GM18868 (cell line): ENCODE measurements at regions not wholly inside any gene's neighbourhood (a gene's known extent, or its start where the extent isn't known, plus 50 kb on each side); places are given as distances from the start of the nearest gene placed in this dataset.
"Not testable (repeated sequence)": the region's sequence is repeated elsewhere in the genome, so short reads cannot be mapped to it uniquely, and the experiment has no call there.

Source experiments
- ATAC-seq: cut with Tn5 transposase; IDR thresholded peaks from one replicate; pipeline ENCODE4 v1.9.1; 2021; ENCODE audit warnings: mild to moderate bottlenecking, moderate library complexity; ENCODE audit not compliant: unreplicated experiment

DNA sequence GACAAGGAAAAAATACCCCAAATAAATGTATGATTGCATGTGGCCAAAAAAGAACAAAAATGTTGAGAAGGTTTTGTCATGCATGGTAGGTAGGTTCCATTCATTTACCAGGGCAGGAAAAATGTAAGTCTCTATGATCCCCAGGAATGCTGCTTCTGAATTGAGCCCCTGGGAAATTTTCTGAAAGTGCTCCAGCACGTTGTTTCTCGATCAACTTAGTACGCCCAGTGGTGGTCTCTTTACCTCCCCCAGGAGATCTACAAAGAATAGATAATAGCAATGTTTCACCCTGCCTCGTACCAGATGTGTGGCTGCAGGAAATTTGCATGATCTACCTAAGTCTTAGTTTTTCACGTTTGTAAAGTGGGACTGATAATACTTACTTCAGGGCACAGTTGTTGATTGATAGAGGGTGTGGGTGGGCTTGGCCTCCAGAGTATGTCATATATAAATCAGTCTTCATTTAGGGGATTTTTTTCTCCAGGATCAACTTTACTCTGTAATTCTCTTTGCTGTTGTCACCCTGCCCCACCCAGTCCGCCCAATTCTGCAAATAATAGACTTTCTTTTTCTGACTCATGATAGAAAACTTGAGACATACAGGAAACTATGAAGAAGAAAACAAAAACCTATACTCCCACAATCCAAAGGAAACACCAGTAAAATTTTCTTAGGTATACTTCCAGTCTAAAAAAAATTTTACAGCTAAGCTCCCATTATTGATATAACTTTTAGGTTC is 462.0 kb upstream of the RUNX1 start:
- ATAC-seq, result no peak

DNA sequence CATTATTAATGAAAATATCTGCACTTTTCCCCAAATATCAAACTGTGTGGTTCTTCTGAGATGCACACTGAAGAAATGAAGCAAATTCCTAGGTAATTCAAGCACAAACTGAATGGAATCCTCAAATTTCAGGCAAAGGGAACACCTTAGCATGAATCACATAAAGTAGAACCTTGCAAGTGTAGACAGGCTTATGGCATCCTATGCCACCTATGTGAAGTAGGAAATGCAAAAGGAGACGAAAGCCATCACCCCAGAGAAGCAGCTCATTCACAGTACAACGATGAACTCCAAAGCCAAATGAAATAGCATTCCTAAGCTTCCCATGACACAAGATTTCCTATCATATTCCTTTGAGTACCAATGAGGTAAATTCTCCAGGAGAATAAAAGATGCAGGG is 461.2 kb upstream of the RUNX1 start:
- no peak for ATAC-seq

GRCh38 chr21:35509001-35509704 is 460.1 kb upstream of the RUNX1 start:
- no peak for ATAC-seq

GRCh38 chr21:35508139-35508888 is 459.2 kb upstream of the RUNX1 start:
- ATAC-seq, result no peak

DNA sequence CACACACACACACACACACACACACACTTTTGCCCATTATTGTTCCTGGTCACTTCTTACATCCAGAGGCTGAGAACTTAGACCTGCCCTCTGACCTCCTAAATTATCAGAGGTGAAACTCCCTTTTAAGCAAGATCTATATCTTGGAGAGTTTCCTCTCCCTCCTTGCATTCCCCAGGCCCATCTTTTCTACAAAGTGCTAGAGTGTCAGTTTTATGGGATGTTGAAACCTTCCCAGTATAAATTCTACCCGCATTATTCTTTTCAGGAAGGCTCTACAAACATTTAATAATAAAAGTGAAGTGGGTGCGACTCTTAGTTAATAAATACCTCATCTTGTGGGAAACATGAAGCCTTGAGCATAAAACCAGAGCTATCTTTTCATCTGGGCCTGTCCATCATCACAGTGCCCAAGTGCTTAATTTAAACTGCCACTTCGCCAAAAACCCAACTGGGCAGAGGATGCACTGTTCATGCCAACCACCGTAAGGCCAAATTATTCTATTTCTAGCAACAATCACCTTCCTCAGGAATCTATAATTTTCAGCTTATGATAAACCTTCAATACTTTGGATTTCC is 458.2 kb upstream of the RUNX1 start:
- no peak for ATAC-seq

GRCh38 chr21:35506771-35507170 is 457.7 kb upstream of the RUNX1 start:
- no peak for ATAC-seq

DNA sequence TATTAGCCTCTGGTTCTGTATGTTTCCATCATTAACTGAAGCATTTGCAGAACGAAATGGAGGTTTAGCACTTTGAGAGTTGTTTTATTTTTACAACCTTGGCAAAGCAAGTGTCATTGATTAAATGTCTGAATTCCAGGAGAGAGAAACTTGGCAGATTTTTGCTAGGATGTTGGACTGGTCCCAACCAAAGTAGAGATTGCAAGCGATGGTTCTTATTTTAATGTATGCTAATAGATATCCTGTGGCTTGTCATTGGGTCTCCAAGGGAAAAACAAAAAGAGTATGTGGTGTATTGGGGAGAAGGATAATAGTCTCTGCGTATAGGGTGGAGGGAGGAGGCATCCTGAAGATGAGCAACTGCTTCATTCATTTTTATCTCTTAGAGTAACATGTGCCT is 457.2 kb upstream of the RUNX1 start:
- ATAC-seq, result no peak

GRCh38 chr21:35504951-35505466 is 455.9 kb upstream of the RUNX1 start:
- no peak for ATAC-seq

DNA sequence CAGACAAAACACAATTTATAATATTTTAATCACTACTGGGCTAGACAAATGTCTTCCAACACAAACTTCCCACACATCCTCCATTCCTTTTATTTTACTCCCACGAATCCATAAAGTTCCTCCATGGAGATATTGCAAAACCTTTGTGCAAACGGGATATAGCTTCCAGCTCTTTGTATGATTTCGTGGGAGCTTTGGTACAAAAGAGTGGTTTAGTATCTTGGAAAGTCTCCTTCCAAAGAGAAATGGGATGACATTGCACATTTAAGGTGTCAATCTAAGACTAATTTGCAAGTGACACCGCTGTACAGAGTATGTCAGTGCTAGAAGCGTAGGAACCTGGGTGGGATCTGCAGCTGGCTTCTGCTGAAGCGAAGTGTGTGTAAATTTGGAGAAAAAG is 455.2 kb upstream of the RUNX1 start:
- ATAC-seq, result no peak

DNA sequence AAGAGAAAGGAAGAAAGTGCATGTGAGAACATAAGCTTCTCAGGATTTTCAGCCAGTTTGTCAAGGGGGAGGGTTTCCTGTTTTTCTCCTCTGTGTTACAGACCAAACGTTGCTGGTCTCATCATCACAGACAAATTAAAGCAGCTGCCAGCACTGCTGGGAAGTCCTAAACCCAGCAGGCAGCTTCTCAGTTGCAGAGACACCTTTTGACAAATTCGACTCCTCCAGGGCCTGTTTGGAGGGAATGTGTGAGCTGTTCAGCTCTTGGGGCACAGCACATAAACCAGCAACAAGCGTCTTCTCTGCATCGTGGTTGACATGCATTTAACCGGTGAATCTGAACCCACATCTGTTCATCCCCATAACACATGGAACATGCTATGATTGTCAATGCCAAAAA is 454.6 kb upstream of the RUNX1 start:
- no peak for ATAC-seq

DNA sequence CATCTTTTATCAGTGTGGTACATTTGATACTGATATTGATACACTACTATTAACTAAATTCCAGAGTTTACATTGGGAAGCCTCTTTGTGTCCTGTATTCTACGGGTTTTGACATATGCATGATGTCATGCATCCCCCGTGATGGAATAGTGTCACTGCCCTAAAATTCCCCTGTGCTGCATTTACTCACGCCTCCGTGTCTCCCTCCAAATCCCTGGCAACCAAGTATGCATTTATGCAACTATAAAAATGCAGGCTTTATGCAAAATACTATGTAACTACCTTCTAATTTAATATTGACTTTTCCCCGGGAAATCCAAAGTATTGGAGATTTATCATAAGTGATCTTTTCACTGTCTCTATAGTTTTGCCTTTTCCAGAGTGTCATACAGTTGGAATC is 453.7 kb upstream of the RUNX1 start:
- ATAC-seq, result no peak

DNA sequence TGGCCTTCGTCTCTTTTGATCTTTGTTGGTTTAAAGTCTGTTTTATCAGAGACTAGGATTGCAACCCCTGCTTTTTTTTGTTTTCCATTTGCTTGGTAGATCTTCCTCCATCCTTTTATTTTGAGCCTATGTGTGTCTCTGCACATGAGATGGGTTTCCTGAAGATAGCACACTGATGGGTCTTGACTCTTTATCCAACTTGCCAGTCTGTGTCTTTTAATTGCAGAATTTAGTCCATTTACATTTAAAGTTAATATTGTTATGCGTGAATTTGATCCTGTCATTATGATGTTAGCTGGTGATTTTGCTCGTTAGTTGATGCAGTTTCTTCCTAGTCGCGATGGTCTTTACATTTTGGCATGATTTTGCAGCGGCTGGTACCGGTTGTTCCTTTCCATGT is 448.4 kb upstream of the RUNX1 start:
- ATAC-seq, result not testable (repeated sequence)

DNA sequence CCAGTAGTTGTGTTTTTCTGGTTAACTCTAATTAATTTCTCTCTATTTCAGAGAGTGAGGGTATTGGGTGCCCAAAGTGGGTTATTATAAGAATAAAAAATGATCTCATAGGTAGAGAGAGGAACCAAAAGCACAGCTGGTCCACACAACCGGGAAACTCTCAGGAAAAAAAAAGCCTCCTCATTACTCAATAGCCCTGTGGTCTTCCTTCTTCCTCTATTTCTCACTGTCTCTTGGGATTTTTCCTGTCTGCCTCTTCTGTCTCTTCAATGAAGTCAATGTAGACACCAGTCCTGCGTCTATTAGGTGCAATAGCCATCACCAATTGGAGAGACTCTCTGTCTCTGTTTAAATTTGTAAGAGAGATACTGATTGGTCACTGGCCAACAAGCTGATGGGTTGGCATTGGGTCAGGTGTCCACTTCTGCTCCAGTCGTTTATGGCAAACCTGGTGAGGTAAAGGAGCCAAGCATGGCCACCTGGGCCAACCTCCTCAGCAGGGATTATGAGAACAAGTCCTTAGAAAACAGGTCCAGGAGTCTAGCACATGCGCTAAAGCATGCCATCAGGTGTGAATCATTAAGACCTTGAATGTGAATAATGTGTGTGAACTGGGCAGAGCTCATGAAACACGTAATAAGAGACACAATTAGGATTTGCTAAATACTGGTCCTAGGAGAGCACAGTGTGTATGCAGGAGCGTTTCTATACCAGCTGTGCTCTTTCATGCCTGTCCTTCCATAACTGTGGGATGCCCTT is 443.0 kb upstream of the RUNX1 start:
- ATAC-seq, result no peak

DNA sequence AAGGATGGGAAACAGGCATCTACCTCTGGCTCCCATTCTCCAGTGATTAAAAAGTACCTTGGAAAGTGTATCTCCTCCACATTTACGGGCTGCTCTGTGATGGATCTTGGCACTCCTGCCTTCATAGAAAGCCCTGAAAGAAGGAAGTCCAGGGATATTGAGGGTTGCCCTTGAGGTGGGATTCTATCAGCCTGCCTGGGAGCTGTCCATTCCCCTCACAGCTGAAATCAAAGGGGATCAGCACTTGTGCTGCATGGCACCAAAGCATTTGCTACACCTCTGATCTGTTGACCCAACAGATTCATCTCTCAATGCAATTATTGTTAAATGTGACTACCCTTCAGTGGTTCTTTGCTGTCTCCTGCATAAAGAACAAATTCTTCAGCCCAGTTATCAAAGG is 442.0 kb upstream of the RUNX1 start:
- no peak for ATAC-seq

GRCh38 chr21:35489389-35489980 is 440.4 kb upstream of the RUNX1 start:
- ATAC-seq, result no peak

GRCh38 chr21:35488946-35489345 is 439.8 kb upstream of the RUNX1 start:
- ATAC-seq, result no peak

DNA sequence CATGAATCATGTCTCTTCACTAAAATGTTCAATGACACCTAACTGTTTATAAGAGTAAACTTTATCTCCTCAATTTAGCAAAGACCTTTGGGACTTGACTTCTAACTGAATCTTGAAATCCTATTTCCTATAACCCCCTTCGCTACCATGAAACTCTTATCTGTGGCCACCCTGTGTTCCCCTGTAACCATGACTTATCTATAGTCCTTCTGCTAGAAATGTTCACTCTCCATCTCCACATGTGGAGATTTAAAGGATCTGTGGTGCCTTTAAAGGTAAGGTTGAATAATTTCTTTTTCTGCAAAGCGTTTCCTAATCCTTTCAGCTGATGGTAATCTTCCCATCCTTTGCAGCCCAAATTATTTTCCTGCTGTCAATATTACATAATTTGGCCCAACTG is 436.3 kb upstream of the RUNX1 start:
- no peak for ATAC-seq

DNA sequence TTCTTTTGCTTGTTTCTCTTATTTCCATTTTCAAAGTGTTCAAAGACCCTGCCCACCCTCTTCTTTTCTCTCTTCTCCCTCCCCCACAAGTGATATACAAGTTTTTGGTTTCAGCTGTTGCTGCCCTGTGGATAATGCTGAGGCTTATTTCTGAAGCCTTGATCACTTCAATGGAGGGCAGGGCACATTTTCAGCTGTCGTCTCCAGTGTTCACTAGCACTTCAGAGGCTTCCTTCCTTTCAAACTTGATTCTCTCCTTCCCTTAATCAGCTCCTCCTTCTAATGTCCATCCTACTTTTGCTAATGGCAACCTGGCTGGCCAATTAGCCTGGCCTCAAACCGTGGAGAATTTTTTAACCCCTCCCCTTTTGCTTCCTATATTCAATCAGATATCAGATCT is 435.7 kb upstream of the RUNX1 start:
- no peak for ATAC-seq

GRCh38 chr21:35484032-35484431 is 434.9 kb upstream of the RUNX1 start:
- ATAC-seq, result no peak

DNA sequence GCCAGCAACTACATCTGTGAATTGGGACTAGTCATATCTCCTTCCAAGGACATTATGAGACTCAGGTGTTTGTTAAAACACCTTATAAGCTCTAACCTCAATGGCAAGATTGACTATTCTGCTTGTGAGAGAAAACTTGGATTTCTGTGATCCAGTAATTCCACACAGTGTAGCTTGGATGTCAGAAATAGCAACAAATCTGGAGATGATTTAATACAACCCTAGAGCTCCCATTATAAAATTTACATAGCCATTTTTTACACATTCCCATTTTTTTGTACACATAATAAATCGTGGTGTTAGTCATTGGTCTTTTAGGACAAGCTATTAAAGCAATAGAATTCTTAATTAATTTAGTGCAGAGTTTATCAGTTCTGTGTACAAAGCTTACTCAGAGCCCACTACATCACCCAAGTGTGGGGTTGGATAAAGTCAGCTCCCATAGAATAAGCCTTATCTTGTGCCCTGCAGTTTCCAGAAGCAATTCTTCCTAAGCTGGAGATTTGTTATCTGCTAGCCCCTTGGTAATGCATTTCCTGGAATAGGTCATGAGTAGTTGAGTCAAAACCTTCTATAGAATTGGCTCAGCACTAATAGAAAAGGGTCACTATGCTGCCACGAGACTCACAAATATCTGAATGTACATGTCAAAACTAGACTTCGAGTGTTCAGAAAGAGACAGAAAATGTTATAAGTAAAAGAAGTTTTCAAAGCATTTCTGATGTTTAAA is 434.0 kb upstream of the RUNX1 start:
- no peak for ATAC-seq
